GM12878 (cell line): ENCODE measurements at regions not wholly inside any gene's neighbourhood (a gene's known extent, or its start where the extent isn't known, plus 50 kb on each side); places are given as distances from the start of the nearest gene placed in this dataset.

Source experiments
- ATAC-seq: fragments of 200-7000 bp; cut with Tn5 transposase; 3 replicates; pipeline ENCODE4 v1.9.1; 2020; ENCODE audit warnings: mild to moderate bottlenecking, moderate library complexity
- BruUV-seq: library from RNA; stranded (reverse); fragments of 400-500 nt; replicated peaks from 2 replicates; lab custom pipeline; 2021; lab: Mats Ljungman, UMichigan
- CTCF ChIA-PET: fragments of 300-600 bp; sonication (Branson Sonifier 250); formaldehyde crosslinking; extraction: SDS; loops from one replicate; lab custom pipeline; 2021; ENCODE audit warnings: inconsistent platforms; lab: Yijun Ruan, JAX
- POLR2A ChIA-PET: fragments of 350-600 bp; formaldehyde crosslinking; extraction: SDS; loops from one replicate; lab custom pipeline; 2021; ENCODE audit warnings: inconsistent platforms; lab: Charles Lee
- RAD21 ChIA-PET: fragments of 300-600 bp; sonication (Branson Sonifier 250); formaldehyde crosslinking; loops from one replicate; lab custom pipeline; 2023; ENCODE audit warnings: antibody characterized with exemption; ENCODE audit not compliant: unreplicated experiment; lab: Charles Lee
- SMC1A ChIA-PET: fragments of 300-600 bp; sonication (Branson Sonifier 250); formaldehyde crosslinking; loops from one replicate; lab custom pipeline; 2023; ENCODE audit not compliant: unreplicated experiment, uncharacterized antibody; lab: Charles Lee
- DNase-seq: peaks from one replicate; pipeline ENCODE4 v3.0.0-alpha.2; 2011; ENCODE audit warnings: low read depth, low spot score
- FAIRE-seq: peaks from 3 replicates; lab custom pipeline; 2011; peaks lifted over from hg19 to GRCh38; lab: Jason Lieb, UNC
- H2AFZ ChIP-seq: 2 replicates; pipeline ENCODE4 v1.6.0; 2011; ENCODE audit warnings: low read depth, low read length, control low read depth; ENCODE audit not compliant: control insufficient read depth
- H3K27ac ChIP-seq: 2 replicates; pipeline ENCODE4 v1.5.1; 2011; ENCODE audit warnings: control low read depth; ENCODE audit not compliant: control insufficient read depth, insufficient read depth
- H3K27me3 ChIP-seq, 2 experiments: replicated peaks in 1 of 2; 2 replicates each; pipeline versions ENCODE4 v1.6.0 to v1.6.1; 2011; ENCODE audit warnings: low read length in 1 of 2; ENCODE audit not compliant: control insufficient read depth in 2 of 2, insufficient read depth in 2 of 2
- H3K36me3 ChIP-seq, 2 experiments: 2 replicates each; pipeline ENCODE4 v1.5.1; 2011; ENCODE audit warnings: low read length in 1 of 2; ENCODE audit not compliant: control insufficient read depth in 2 of 2, insufficient read depth in 2 of 2
- H3K4me1 ChIP-seq: 2 replicates; pipeline ENCODE4 v1.6.1; 2011; ENCODE audit warnings: mild to moderate bottlenecking, low read length, moderate library complexity, mixed read lengths; ENCODE audit not compliant: control insufficient read depth, insufficient read depth
- H3K4me2 ChIP-seq: 2 replicates; pipeline ENCODE4 v1.6.0; 2011; ENCODE audit warnings: control low read depth; ENCODE audit not compliant: control insufficient read depth, insufficient read depth
- H3K4me3 ChIP-seq: fragments of 200-600 bp; sonication (generic); 2 replicates; pipeline ENCODE4 v1.5.1; 2016
- H3K79me2 ChIP-seq: 2 replicates; pipeline ENCODE4 v1.6.0; 2011; ENCODE audit warnings: low read length; ENCODE audit not compliant: control insufficient read depth, insufficient read depth
- H3K9ac ChIP-seq: 2 replicates; pipeline ENCODE4 v1.8.0; 2011; ENCODE audit warnings: low read length, control low read depth, mixed read lengths; ENCODE audit not compliant: control insufficient read depth, insufficient read depth
- H3K9me3 ChIP-seq: replicated peaks from 3 replicates; pipeline ENCODE4 v1.5.1; 2011; ENCODE audit warnings: mild to moderate bottlenecking, low read length; ENCODE audit not compliant: control insufficient read depth, insufficient read depth
- H4K20me1 ChIP-seq: 2 replicates; pipeline ENCODE4 v1.6.0; 2011; ENCODE audit not compliant: control insufficient read depth, insufficient read depth
- CREB1 ChIP-seq: IDR thresholded peaks from 2 replicates; pipeline ENCODE4 v1.6.1; 2012; ENCODE audit warnings: low read depth, mild to moderate bottlenecking, inconsistent platforms
- NR2C2 ChIP-seq: IDR thresholded peaks from 2 replicates; pipeline ENCODE4 v1.6.1; 2011; ENCODE audit warnings: borderline replicate concordance, low read depth; ENCODE audit not compliant: control insufficient read depth, insufficient read length
- SMAD5 ChIP-seq: IDR thresholded peaks from 2 replicates; pipeline ENCODE4 v1.6.1; 2016; ENCODE audit warnings: antibody characterized with exemption, low read depth
- SREBF2 ChIP-seq: IDR thresholded peaks from 2 replicates; pipeline ENCODE4 v1.6.1; 2012; ENCODE audit warnings: mild to moderate bottlenecking, low read length
- WGBS: methylation state at CpG from one replicate; pipeline ENCODE4 v1.1.6; 2016; ENCODE audit warnings: low lambda C conversion rate; ENCODE audit not compliant: insufficient replicate concordance, insufficient coverage; ENCODE audit errors: missing lambda C conversion rate; 5-methylcytosine and 5-hydroxymethylcytosine counted together
- in situ Hi-C: fragments of 300-500 bp; cut with MboI; formaldehyde crosslinking; loops from 9 replicates; pipeline ENCODE4 v1.14.3; 2018; ENCODE audit warnings: mixed read lengths
- intact Hi-C: fragments of 100-400 bp; cut with micrococcal nuclease; formaldehyde crosslinking; loops from one replicate; pipeline ENCODE4 v1.14.2; 2022; ENCODE audit not compliant: unreplicated experiment
- TF ChIP-seq, protein P1 (sequence below): fragments of 450-650 bp; IDR thresholded peaks from 2 replicates; pipeline ENCODE4 v1.6.1; 2017; ENCODE audit warnings: antibody characterized with exemption, mild to moderate bottlenecking, moderate library complexity
- TF ChIP-seq, protein P2 (sequence below): IDR thresholded peaks from 2 replicates; pipeline ENCODE4 v1.6.1; 2011; ENCODE audit warnings: borderline replicate concordance, low read depth, mild to moderate bottlenecking, moderate library complexity, mixed read lengths, low read length; ENCODE audit not compliant: insufficient read depth; ENCODE audit errors: extremely low read length
- TF ChIP-seq, protein P3 (sequence below), 3 experiments: IDR thresholded peaks in 2 of 3; conservative IDR thresholded peaks in 1 of 3; 2 replicates each; pipeline ENCODE4 v1.5.1; 2011; ENCODE audit warnings: low read depth in 3 of 3, low read length in 3 of 3, mild to moderate bottlenecking in 3 of 3, control low read depth in 2 of 3, moderate library complexity in 2 of 3, inconsistent platforms in 1 of 3, mixed read lengths in 1 of 3; ENCODE audit not compliant: control insufficient read depth in 2 of 3, insufficient read depth in 1 of 3; ENCODE audit errors: extremely low read depth in 1 of 3
- TF ChIP-seq, protein P4 (sequence below): IDR thresholded peaks from 2 replicates; pipeline ENCODE4 v1.6.1; 2011; ENCODE audit warnings: low read depth, low read length, improper control_type of control experiment, borderline replicate concordance

DNA sequence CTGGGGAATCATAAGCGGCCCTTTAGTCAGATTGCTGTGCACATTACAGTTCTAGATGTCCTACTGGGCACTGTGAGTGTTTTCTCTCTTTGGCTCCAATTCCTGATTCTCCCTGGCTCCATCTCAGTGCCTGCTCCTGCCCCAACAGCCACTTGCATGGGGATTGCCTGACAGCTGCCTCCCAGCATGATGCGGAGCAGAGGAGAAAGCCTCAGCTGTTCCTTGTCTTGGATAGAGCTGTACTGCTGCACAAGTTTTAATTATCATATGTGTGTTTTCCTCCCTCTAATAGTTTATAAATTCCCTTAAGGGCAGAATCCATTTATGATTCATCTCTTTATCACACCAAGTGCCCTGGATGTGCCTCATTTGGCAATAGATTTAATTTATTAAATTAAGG is 285.8 kb upstream of the COBL start:
- intact Hi-C loops: no loop called here
- ChIA-PET SMC1A (no interaction called here), POLR2A (no interaction called here), RAD21 (no interaction called here)
- Histone ChIP-seq H3K4me1 (no peaks in the 10 kb centered on the region), H3K27ac (no peak overlapping the region), H4K20me1 (no peaks in the 10 kb centered on the region), H3K9me3 (no peaks in the 10 kb centered on the region), H3K36me3 (no peaks in the 10 kb centered on the region), H3K4me3 (no peak overlapping the region), H2AFZ (no peak overlapping the region)
- FAIRE-seq (no peak), DNase-seq (no peak), ATAC-seq (no peak)
- BruUV-seq: no TSS peak
- TF ChIP-seq SREBF2 (no peak), SMAD5 (no peak), NR2C2 (no peak)
- TF ChIP-seq, protein P1, sequence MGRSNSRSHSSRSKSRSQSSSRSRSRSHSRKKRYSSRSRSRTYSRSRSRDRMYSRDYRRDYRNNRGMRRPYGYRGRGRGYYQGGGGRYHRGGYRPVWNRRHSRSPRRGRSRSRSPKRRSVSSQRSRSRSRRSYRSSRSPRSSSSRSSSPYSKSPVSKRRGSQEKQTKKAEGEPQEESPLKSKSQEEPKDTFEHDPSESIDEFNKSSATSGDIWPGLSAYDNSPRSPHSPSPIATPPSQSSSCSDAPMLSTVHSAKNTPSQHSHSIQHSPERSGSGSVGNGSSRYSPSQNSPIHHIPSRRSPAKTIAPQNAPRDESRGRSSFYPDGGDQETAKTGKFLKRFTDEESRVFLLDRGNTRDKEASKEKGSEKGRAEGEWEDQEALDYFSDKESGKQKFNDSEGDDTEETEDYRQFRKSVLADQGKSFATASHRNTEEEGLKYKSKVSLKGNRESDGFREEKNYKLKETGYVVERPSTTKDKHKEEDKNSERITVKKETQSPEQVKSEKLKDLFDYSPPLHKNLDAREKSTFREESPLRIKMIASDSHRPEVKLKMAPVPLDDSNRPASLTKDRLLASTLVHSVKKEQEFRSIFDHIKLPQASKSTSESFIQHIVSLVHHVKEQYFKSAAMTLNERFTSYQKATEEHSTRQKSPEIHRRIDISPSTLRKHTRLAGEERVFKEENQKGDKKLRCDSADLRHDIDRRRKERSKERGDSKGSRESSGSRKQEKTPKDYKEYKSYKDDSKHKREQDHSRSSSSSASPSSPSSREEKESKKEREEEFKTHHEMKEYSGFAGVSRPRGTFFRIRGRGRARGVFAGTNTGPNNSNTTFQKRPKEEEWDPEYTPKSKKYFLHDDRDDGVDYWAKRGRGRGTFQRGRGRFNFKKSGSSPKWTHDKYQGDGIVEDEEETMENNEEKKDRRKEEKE: no peak
- TF ChIP-seq, all 136 proteins: peak for 0
- Histone ChIP-seq H3K4me2 (no peak overlapping the region), H3K9ac (no peak overlapping the region), H3K79me2 (no peaks in the 10 kb centered on the region), H3K27me3 (no peaks in the 10 kb centered on the region)
- CTCF ChIA-PET: no interaction called here
- 28% methylated on average over 2 of the region's 2 CpGs for WGBS
- in situ Hi-C loops: no loop called here

DNA sequence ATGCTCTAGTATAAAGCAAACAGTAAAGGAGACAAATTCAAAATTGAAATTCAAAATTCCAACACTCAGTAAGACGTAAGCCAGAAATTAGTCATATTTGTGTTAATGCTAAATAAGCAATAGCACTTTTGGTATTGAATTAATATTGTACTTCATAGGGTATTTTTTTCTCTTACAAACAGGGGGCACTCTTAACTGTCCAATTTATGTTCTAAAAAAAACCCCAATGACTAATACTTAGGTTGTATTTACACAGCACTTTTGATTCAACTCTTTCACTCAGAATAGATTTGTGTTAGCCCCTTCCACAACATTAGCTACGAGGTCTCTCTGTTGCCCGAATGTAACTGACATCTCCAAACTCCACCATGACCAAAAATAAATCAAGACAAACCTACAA is 284.9 kb upstream of the COBL start:
- Histone ChIP-seq H3K36me3 (no peaks in the 10 kb centered on the region), H3K4me3 (no peak overlapping the region), H3K79me2 (no peaks in the 10 kb centered on the region), H4K20me1 (no peaks in the 10 kb centered on the region), H3K4me1 (no peaks in the 10 kb centered on the region), H3K27ac (no peak overlapping the region), H3K9me3 (no peaks in the 10 kb centered on the region), H2AFZ (no peak overlapping the region), H3K9ac (no peak overlapping the region), H3K4me2 (no peak overlapping the region), H3K27me3 (no peaks in the 10 kb centered on the region)
- 8% methylated on average over 3 of the region's 3 CpGs for WGBS
- ChIA-PET SMC1A (no interaction called here), CTCF (no interaction called here), POLR2A (no interaction called here), RAD21 (no interaction called here)
- in situ Hi-C loops: no loop called here
- intact Hi-C loops: no loop called here
- no TSS peak for BruUV-seq
- DNase-seq (no peak), ATAC-seq (no peak), FAIRE-seq (no peak)
- no peak for TF ChIP-seq CREB1
- TF ChIP-seq, protein P2, sequence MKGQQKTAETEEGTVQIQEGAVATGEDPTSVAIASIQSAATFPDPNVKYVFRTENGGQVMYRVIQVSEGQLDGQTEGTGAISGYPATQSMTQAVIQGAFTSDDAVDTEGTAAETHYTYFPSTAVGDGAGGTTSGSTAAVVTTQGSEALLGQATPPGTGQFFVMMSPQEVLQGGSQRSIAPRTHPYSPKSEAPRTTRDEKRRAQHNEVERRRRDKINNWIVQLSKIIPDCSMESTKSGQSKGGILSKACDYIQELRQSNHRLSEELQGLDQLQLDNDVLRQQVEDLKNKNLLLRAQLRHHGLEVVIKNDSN: no peak
- TF ChIP-seq, protein P3, sequence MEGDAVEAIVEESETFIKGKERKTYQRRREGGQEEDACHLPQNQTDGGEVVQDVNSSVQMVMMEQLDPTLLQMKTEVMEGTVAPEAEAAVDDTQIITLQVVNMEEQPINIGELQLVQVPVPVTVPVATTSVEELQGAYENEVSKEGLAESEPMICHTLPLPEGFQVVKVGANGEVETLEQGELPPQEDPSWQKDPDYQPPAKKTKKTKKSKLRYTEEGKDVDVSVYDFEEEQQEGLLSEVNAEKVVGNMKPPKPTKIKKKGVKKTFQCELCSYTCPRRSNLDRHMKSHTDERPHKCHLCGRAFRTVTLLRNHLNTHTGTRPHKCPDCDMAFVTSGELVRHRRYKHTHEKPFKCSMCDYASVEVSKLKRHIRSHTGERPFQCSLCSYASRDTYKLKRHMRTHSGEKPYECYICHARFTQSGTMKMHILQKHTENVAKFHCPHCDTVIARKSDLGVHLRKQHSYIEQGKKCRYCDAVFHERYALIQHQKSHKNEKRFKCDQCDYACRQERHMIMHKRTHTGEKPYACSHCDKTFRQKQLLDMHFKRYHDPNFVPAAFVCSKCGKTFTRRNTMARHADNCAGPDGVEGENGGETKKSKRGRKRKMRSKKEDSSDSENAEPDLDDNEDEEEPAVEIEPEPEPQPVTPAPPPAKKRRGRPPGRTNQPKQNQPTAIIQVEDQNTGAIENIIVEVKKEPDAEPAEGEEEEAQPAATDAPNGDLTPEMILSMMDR (IDR thresholded peaks at IDR 0.05 in 2 of 3, conservative IDR thresholded peaks at IDR 0.05 in 1 of 3; ENCODE audit: control insufficient read depth in 2 of 3, extremely low read depth in 1 of 3, insufficient read depth in 1 of 3, low read depth in 3 of 3, low read length in 3 of 3): no peak
- TF ChIP-seq, protein P4, sequence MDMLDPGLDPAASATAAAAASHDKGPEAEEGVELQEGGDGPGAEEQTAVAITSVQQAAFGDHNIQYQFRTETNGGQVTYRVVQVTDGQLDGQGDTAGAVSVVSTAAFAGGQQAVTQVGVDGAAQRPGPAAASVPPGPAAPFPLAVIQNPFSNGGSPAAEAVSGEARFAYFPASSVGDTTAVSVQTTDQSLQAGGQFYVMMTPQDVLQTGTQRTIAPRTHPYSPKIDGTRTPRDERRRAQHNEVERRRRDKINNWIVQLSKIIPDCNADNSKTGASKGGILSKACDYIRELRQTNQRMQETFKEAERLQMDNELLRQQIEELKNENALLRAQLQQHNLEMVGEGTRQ: no peak
